ENCODE measurements at regions not wholly inside any gene's neighbourhood (a gene's known extent, or its start where the extent isn't known, plus 50 kb on each side); places are given as distances from the start of the nearest gene placed in this dataset.

DNA sequence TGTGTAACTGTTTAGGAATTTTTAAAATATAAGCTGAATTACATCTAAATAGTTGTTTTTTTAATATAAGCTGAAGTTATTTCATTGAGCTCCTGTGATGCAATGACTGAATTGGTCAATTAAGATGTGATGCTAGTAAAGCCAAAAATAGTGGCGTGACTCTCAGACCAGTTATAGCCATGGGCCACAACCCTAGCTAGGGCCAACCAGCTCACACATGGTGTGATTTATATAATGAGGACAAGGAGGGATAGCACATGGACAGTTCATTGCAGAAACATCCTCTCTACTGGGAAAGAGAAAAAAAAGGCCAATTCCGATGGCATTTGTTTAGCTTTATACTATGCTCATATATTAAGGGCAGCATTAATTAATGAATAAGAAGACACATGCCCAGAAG, 119.3 kb upstream of the PROX1 start:
- TF ChIP-seq TAF1 (IDR thresholded peaks at IDR 0.05; ENCODE audit: borderline replicate concordance, low read depth, low read length) (no peak), POLR2A (IDR thresholded peaks at IDR 0.05; ENCODE audit: low read depth, low read length) (no peak), POLR2AphosphoS5 (IDR thresholded peaks at IDR 0.05; ENCODE audit: low read depth, low read length) (no peak)

Data from GM12892 (cell line).